ENCODE measurements at regions not wholly inside any gene's neighbourhood (a gene's known extent, or its start where the extent isn't known, plus 50 kb on each side); places are given as distances from the start of the nearest gene placed in this dataset.
A peak's percentile ranks its signal among the peaks of the same experiment; 100 is the strongest.

- DNase-seq (no peak), ATAC-seq (no peak)
- Histone ChIP-seq H3K4me3 (no peak overlapping the region), H3K27me3 (no peaks in the 10 kb centered on the region), H3K4me1 (no peaks in the 10 kb centered on the region), H3K36me3 (no peaks in the 10 kb centered on the region), H3K27ac (no peak overlapping the region), H3K9me3 (no peaks in the 10 kb centered on the region)
- intact Hi-C loops (cut with DNase I) = no loop called here
- TF ChIP-seq CTCF (IDR thresholded peaks at IDR 0.05) (no peak), POLR2A (IDR thresholded peaks at IDR 0.05) (no peak)
These were observed 1500.7 kb upstream of the FLRT2 start for GRCh38 chr14:84029246-84029645.

GRCh38 chr14:84029720-84030119 lies 1500.2 kb upstream of the FLRT2 start:
- ATAC-seq = peak; percentile 15 to 70 (median 57)
- TF ChIP-seq CTCF (IDR thresholded peaks at IDR 0.05) (no peak), POLR2A (IDR thresholded peaks at IDR 0.05) (no peak)

GRCh38 chr14:84036840-84037239 lies 1493.1 kb upstream of the FLRT2 start:
- Histone ChIP-seq H3K27me3 (no peaks in the 10 kb centered on the region), H3K4me3 (no peak overlapping the region), H3K4me1 (no peaks in the 10 kb centered on the region), H3K9me3 (no peaks in the 10 kb centered on the region), H3K27ac (no peak overlapping the region), H3K36me3 (no peaks in the 10 kb centered on the region)
- ATAC-seq (peak in 3 of 4 donors; percentile 17 to 25 (median 23)), DNase-seq (no peak)
- no peak for TF ChIP-seq POLR2A (IDR thresholded peaks at IDR 0.05)
- TF ChIP-seq CTCF (IDR thresholded peaks at IDR 0.05) = no peak
- WGBS (ENCODE audit: insufficient coverage, low coverage, low lambda C conversion rate, missing lambda C conversion rate) = 19% methylated on average over 1 of the region's 1 CpG
- intact Hi-C loops (cut with DNase I) = no loop called here

More at GRCh38 chr14:84029720-84030119, 1500.2 kb upstream of the FLRT2 start:
- WGBS (ENCODE audit: insufficient coverage, low coverage, low lambda C conversion rate, missing lambda C conversion rate) = 40% methylated on average over 7 of the region's 7 CpGs
- no peak overlapping the region for H3K4me3 ChIP-seq
- DNase-seq = no peak
- H3K9me3 ChIP-seq = no peaks in the 10 kb centered on the region
- no peak overlapping the region for H3K27ac ChIP-seq
- no peaks in the 10 kb centered on the region for H3K4me1 ChIP-seq
- intact Hi-C loops (cut with DNase I) = no loop called here
- H3K36me3 ChIP-seq = no peaks in the 10 kb centered on the region
- no peaks in the 10 kb centered on the region for H3K27me3 ChIP-seq

GRCh38 chr14:84037593-84037992 lies 1492.4 kb upstream of the FLRT2 start:
- 67% methylated on average over 4 of the region's 4 CpGs for WGBS (ENCODE audit: insufficient coverage, low coverage, low lambda C conversion rate, missing lambda C conversion rate)
- no peak for ATAC-seq
- no peaks in the 10 kb centered on the region for H3K4me1 ChIP-seq
- H3K36me3 ChIP-seq = no peaks in the 10 kb centered on the region
- H3K4me3 ChIP-seq = no peak overlapping the region
- intact Hi-C loops (cut with DNase I) = no loop called here
- H3K9me3 ChIP-seq = no peaks in the 10 kb centered on the region
- H3K27me3 ChIP-seq = no peaks in the 10 kb centered on the region
- TF ChIP-seq CTCF (IDR thresholded peaks at IDR 0.05) (no peak), POLR2A (IDR thresholded peaks at IDR 0.05) (no peak)
- DNase-seq = no peak
- H3K27ac ChIP-seq = no peak overlapping the region

- H3K4me3 ChIP-seq = no peak overlapping the region
- H3K9me3 ChIP-seq = no peaks in the 10 kb centered on the region
- H3K4me1 ChIP-seq = no peaks in the 10 kb centered on the region
- DNase-seq (no peak), ATAC-seq (no peak)
- H3K36me3 ChIP-seq = no peaks in the 10 kb centered on the region
- no peaks in the 10 kb centered on the region for H3K27me3 ChIP-seq
- intact Hi-C loops (cut with DNase I) = no loop called here
- H3K27ac ChIP-seq = no peak overlapping the region
- WGBS (ENCODE audit: insufficient coverage, low coverage, low lambda C conversion rate, missing lambda C conversion rate) = 43% methylated on average over 3 of the region's 3 CpGs
- TF ChIP-seq CTCF (IDR thresholded peaks at IDR 0.05) (no peak), POLR2A (IDR thresholded peaks at IDR 0.05) (no peak)
These were observed 1489.8 kb upstream of the FLRT2 start for GRCh38 chr14:84040101-84040500.
